GM23338 (cell line): ENCODE measurements at regions not wholly inside any gene's neighbourhood (a gene's known extent, or its start where the extent isn't known, plus 50 kb on each side); places are given as distances from the start of the nearest gene placed in this dataset.

Experiments used
- ETS1 ChIP-seq: IDR thresholded peaks from 2 replicates; pipeline ENCODE4 v1.6.1; 2016; ENCODE audit warnings: antibody characterized with exemption
- EZH2 ChIP-seq: fragments of 200-600 bp; sonication (generic); IDR thresholded peaks from one replicate; pipeline ENCODE4 v1.8.0; 2017; ENCODE audit warnings: antibody characterized with exemption, mild to moderate bottlenecking, low read depth; ENCODE audit not compliant: unreplicated experiment
- EZH2phosphoT487 ChIP-seq: fragments of 200-600 bp; sonication (generic); IDR thresholded peaks from one replicate; pipeline ENCODE4 v1.8.1; 2018; ENCODE audit warnings: antibody characterized with exemption; ENCODE audit not compliant: unreplicated experiment
- JUNB ChIP-seq: IDR thresholded peaks from one replicate; pipeline ENCODE4 v1.6.1; 2016; ENCODE audit warnings: antibody characterized with exemption; ENCODE audit not compliant: unreplicated experiment
- REST ChIP-seq: IDR thresholded peaks from one replicate; pipeline ENCODE4 v1.6.1; 2018; ENCODE audit warnings: antibody characterized with exemption; ENCODE audit not compliant: unreplicated experiment
- STAT1 ChIP-seq: IDR thresholded peaks from one replicate; pipeline ENCODE4 v1.6.1; 2016; ENCODE audit warnings: antibody characterized with exemption; ENCODE audit not compliant: unreplicated experiment
- ZNF114 ChIP-seq: fragments of 250-450 bp; sonication (Bioruptor Pico); IDR thresholded peaks from 2 replicates; pipeline ENCODE4 v1.5.0; 2020; ENCODE audit warnings: mild to moderate bottlenecking, moderate library complexity
- ZNF462 ChIP-seq: fragments of 250-450 bp; sonication (Bioruptor Pico); IDR thresholded peaks from 2 replicates; pipeline ENCODE4 v1.5.0; 2020; ENCODE audit warnings: mild to moderate bottlenecking, moderate library complexity

DNA sequence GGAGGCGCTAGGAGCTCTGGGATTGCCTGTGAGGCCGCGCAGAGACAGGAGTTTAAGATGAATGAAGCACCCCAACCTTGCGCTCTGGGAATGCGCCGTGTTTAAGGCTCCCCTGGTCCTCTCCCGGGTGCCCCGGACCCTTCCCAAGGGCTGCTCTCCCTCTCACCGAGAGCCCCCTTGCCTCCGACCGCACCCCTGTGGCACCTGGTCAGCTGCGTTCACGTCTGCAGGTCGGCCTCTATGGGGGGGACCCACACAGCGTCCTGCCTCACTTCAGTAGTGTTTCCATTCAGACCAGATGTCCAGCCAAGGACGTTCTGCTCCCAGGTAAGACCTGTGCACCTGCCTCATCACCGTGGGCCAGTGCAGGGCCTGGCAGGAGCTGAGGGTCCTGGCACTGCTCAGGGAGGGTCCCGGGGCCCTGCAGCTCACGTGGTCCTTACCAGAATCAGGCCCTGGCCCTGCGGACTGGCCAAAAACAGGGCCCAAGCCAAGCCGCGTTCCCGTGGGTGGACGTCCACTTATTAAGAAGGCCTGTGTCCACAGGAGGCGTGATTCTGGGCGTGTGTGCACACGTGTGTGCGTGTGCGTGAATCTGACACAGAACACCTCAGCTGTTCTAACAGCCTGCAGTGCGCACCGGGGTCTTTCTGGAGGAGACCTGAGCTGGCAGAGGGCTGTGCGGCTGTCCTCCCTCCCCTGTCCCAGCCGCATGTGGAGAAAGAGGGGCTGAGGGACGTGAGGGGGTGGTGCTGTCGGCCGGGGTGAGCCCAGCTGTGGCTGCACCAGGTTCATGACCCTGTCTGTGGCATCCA lies 79.9 kb upstream of the BHLHE23 start (continued):
- TF ChIP-seq ZNF462 (no peak), EZH2 (no peak), STAT1 (no peak), REST (no peak), EZH2phosphoT487 (no peak), JUNB (no peak), ZNF114 (CRISPR knock-in tag) (no peak), ETS1 (no peak)
